ENCODE measurements at regions not wholly inside any gene's neighbourhood (a gene's known extent, or its start where the extent isn't known, plus 50 kb on each side); places are given as distances from the start of the nearest gene placed in this dataset.

- Histone ChIP-seq H3K27me3 (no peaks in the 10 kb centered on the region), H3K27ac (no peak overlapping the region), H3K36me3 (no peaks in the 10 kb centered on the region), H3K9me3 (ENCODE audit: low read depth) (no peaks in the 10 kb centered on the region), H3K4me1 (ENCODE audit: low read depth) (no peaks in the 10 kb centered on the region), H3K4me3 (no peak overlapping the region)
- DNase-seq (ENCODE audit: low read depth in 1 of 2, low spot score in 1 of 2): no peak
- no peak for TF ChIP-seq CTCF (IDR thresholded peaks at IDR 0.05; ENCODE audit: low read depth, low read length)
Measured at GRCh38 chr3:94607778-94608177, 544.9 kb downstream of the NSUN3 start.

- DNase-seq (ENCODE audit: low read depth in 1 of 2, low spot score in 1 of 2): no peak
- no peak overlapping the region for H3K27ac ChIP-seq
- H3K9me3 ChIP-seq (ENCODE audit: low read depth): no peaks in the 10 kb centered on the region
- H3K4me3 ChIP-seq: no peak overlapping the region
- TF ChIP-seq CTCF (IDR thresholded peaks at IDR 0.05; ENCODE audit: low read depth, low read length): no peak
- no peaks in the 10 kb centered on the region for H3K27me3 ChIP-seq
- no peaks in the 10 kb centered on the region for H3K36me3 ChIP-seq
- no peaks in the 10 kb centered on the region for H3K4me1 ChIP-seq (ENCODE audit: low read depth)
Measured at GRCh38 chr3:94609908-94610307, 547.0 kb downstream of the NSUN3 start.

- H3K27me3 ChIP-seq: no peaks in the 10 kb centered on the region
- no peaks in the 10 kb centered on the region for H3K4me1 ChIP-seq (ENCODE audit: low read depth)
- H3K36me3 ChIP-seq: no peaks in the 10 kb centered on the region
- no peak for DNase-seq (ENCODE audit: low read depth in 1 of 2, low spot score in 1 of 2)
- no peaks in the 10 kb centered on the region for H3K9me3 ChIP-seq (ENCODE audit: low read depth)
- H3K4me3 ChIP-seq: no peak overlapping the region
- no peak overlapping the region for H3K27ac ChIP-seq
- no peak for TF ChIP-seq CTCF (IDR thresholded peaks at IDR 0.05; ENCODE audit: low read depth, low read length)
Measured at GRCh38 chr3:94611596-94611995, 548.7 kb downstream of the NSUN3 start.

- Histone ChIP-seq H3K36me3 (no peaks in the 10 kb centered on the region), H3K4me1 (ENCODE audit: low read depth) (no peaks in the 10 kb centered on the region), H3K27ac (no peak overlapping the region), H3K4me3 (no peak overlapping the region), H3K9me3 (ENCODE audit: low read depth) (no peaks in the 10 kb centered on the region), H3K27me3 (no peaks in the 10 kb centered on the region)
- DNase-seq (ENCODE audit: low read depth in 1 of 2, low spot score in 1 of 2): no peak
- no peak for TF ChIP-seq CTCF (IDR thresholded peaks at IDR 0.05; ENCODE audit: low read depth, low read length)
Measured at GRCh38 chr3:94612631-94613030, 549.8 kb downstream of the NSUN3 start.

GRCh38 chr3:94614192-94614591 is 551.3 kb downstream of the NSUN3 start:
- Histone ChIP-seq H3K36me3 (no peaks in the 10 kb centered on the region), H3K4me1 (ENCODE audit: low read depth) (no peaks in the 10 kb centered on the region), H3K4me3 (no peak overlapping the region), H3K27me3 (no peaks in the 10 kb centered on the region), H3K27ac (no peak overlapping the region), H3K9me3 (ENCODE audit: low read depth) (no peaks in the 10 kb centered on the region)
- no peak for TF ChIP-seq CTCF (IDR thresholded peaks at IDR 0.05; ENCODE audit: low read depth, low read length)
- DNase-seq (ENCODE audit: low read depth in 1 of 2, low spot score in 1 of 2): peak in 1 of 2 donors; percentile 7

All from cardiac muscle cell (in vitro differentiated cells and primary cell).